Parathyroid adenoma (tissue), 2 donors: ENCODE measurements at regions not wholly inside any gene's neighbourhood (a gene's known extent, or its start where the extent isn't known, plus 50 kb on each side); places are given as distances from the start of the nearest gene placed in this dataset.

Source experiments
- H2AFZ ChIP-seq: fragments of 300-600 bp; sonication (generic); one replicate; pipeline ENCODE4 v1.7.0; 2017; ENCODE audit warnings: antibody characterized with exemption, mild to moderate bottlenecking
- H3K27ac ChIP-seq: fragments of 300-600 bp; sonication (generic); one replicate; pipeline ENCODE4 v1.7.0; 2017
- H3K27me3 ChIP-seq: fragments of 300-600 bp; sonication (generic); one replicate; pipeline ENCODE4 v1.7.0; 2017; ENCODE audit warnings: low read length; ENCODE audit not compliant: control insufficient read depth, insufficient read depth
- H3K36me3 ChIP-seq: fragments of 300-600 bp; sonication (generic); one replicate; pipeline ENCODE4 v1.7.0; 2017; ENCODE audit warnings: low read length; ENCODE audit not compliant: control insufficient read depth, insufficient read depth
- H3K4me1 ChIP-seq: fragments of 300-600 bp; sonication (generic); one replicate; pipeline ENCODE4 v1.7.0; 2017; ENCODE audit warnings: control low read depth
- H3K4me2 ChIP-seq: fragments of 300-600 bp; sonication (generic); one replicate; pipeline ENCODE4 v1.7.0; 2017; ENCODE audit warnings: low read length
- H3K4me3 ChIP-seq: fragments of 300-600 bp; sonication (generic); one replicate; pipeline ENCODE4 v1.7.0; 2017; ENCODE audit warnings: low read depth, low read length
- H3K79me2 ChIP-seq: fragments of 300-600 bp; sonication (generic); one replicate; pipeline ENCODE4 v1.7.0; 2017; ENCODE audit warnings: control low read depth
- H3K9ac ChIP-seq: fragments of 300-600 bp; sonication (generic); one replicate; pipeline ENCODE4 v1.7.0; 2017; ENCODE audit warnings: mild to moderate bottlenecking
- H3K9me3 ChIP-seq: fragments of 300-600 bp; sonication (generic); one replicate; pipeline ENCODE4 v1.7.0; 2017; ENCODE audit warnings: low read length; ENCODE audit not compliant: control insufficient read depth
- CTCF ChIP-seq: fragments of 300-600 bp; sonication (generic); IDR thresholded peaks from one replicate; pipeline ENCODE4 v1.7.0; 2017; ENCODE audit warnings: antibody characterized with exemption, mild to moderate bottlenecking
- donor health status: primary hyperparathyroidism.

- Histone ChIP-seq H3K4me1 (no peaks in the 10 kb centered on the region), H3K27me3 (no peaks in the 10 kb centered on the region), H3K9ac (no peak overlapping the region), H3K27ac (no peak overlapping the region), H2AFZ (no peak overlapping the region), H3K4me2 (no peak overlapping the region), H3K4me3 (no peak overlapping the region), H3K36me3 (no peaks in the 10 kb centered on the region), H3K79me2 (no peaks in the 10 kb centered on the region), H3K9me3 (no peaks in the 10 kb centered on the region)
- no peak for TF ChIP-seq CTCF
Observed at GRCh38 chr18:41594582-41594981, 360.5 kb upstream of the PIK3C3 start.

DNA sequence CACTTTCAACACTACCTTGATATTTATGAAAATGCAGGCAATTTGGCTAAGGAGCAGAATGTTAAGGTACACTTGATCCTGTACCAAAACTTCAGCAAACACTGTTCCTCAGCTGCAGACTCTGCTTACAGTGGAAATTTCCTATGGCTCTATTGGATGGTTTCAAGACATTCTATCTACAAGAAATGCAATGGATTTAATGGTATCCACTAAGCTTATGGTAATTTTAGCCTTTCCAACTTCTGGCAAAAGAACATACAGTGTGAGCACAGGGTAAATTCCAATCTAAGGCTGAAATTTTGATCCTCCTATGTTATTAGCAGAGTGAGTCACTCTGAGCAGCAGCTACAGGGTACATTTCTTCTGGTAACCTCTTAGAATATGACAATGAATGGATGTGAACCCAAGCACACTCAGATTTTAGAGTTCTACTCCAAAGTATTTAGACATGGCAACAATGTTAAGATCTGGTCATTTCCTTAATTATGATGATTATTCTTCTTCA, 361.8 kb upstream of the PIK3C3 start:
- Histone ChIP-seq H3K27ac (no peak overlapping the region), H3K4me2 (no peak overlapping the region), H3K79me2 (no peaks in the 10 kb centered on the region), H3K4me1 (no peaks in the 10 kb centered on the region), H3K9me3 (no peaks in the 10 kb centered on the region), H3K4me3 (no peak overlapping the region), H3K36me3 (no peaks in the 10 kb centered on the region), H3K9ac (no peak overlapping the region), H2AFZ (no peak overlapping the region), H3K27me3 (no peaks in the 10 kb centered on the region)
- TF ChIP-seq CTCF, result no peak

- Histone ChIP-seq H3K36me3 (no peaks in the 10 kb centered on the region), H3K4me1 (no peaks in the 10 kb centered on the region), H2AFZ (no peak overlapping the region), H3K4me2 (no peak overlapping the region), H3K27ac (no peak overlapping the region), H3K9ac (no peak overlapping the region), H3K9me3 (no peaks in the 10 kb centered on the region), H3K79me2 (no peaks in the 10 kb centered on the region), H3K27me3 (no peaks in the 10 kb centered on the region), H3K4me3 (no peak overlapping the region)
- no peak for TF ChIP-seq CTCF
Observed at GRCh38 chr18:41587976-41588375, 367.1 kb upstream of the PIK3C3 start.

GRCh38 chr18:41585512-41585911, 369.5 kb upstream of the PIK3C3 start:
- H3K79me2 ChIP-seq, result no peaks in the 10 kb centered on the region
- no peak for TF ChIP-seq CTCF
- no peaks in the 10 kb centered on the region for H3K36me3 ChIP-seq
- H3K4me3 ChIP-seq, result no peak overlapping the region
- H3K27ac ChIP-seq, result no peak overlapping the region
- no peak overlapping the region for H3K9ac ChIP-seq
- H3K4me1 ChIP-seq, result no peaks in the 10 kb centered on the region
- no peaks in the 10 kb centered on the region for H3K27me3 ChIP-seq
- H3K4me2 ChIP-seq, result no peak overlapping the region
- H2AFZ ChIP-seq, result no peak overlapping the region
- no peaks in the 10 kb centered on the region for H3K9me3 ChIP-seq

DNA sequence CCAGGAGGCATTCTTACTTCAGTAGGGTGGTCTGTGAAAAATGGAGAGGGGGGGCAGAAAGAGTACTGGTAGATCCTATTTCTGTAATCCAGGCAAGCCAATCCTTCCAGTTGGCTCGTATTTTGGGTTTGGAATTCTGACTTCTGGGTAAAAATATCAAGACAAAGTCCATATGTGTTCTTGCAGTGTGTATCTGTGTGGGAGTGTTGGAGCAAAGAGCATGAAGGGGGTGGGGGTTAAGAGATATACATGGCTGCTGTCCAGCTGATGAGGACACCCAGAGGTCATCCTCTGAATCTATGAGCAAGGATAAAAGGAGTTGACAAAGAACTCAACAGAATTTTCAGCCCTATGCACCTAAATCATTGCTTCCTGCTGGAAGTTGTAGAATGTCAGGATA, 375.8 kb upstream of the PIK3C3 start:
- Histone ChIP-seq H3K9ac (no peak overlapping the region), H3K27ac (no peak overlapping the region), H3K36me3 (no peaks in the 10 kb centered on the region), H3K4me2 (no peak overlapping the region), H3K4me1 (no peaks in the 10 kb centered on the region), H2AFZ (no peak overlapping the region), H3K27me3 (no peaks in the 10 kb centered on the region), H3K79me2 (no peaks in the 10 kb centered on the region), H3K4me3 (no peak overlapping the region), H3K9me3 (no peaks in the 10 kb centered on the region)
- TF ChIP-seq CTCF, result no peak
